ENCODE measurements at regions not wholly inside any gene's neighbourhood (a gene's known extent, or its start where the extent isn't known, plus 50 kb on each side); places are given as distances from the start of the nearest gene placed in this dataset.

GRCh38 chr20:22226849-22227700 is 357.3 kb downstream of the FOXA2 start:
- ChIA-PET POLR2A (ENCODE audit: partially characterized antibody) (no interaction called here), CTCF (ENCODE audit: partially characterized antibody) (interaction anchor here (0.7 to 1.9 kb wide), 4 partner anchors 14 to 507 kb away, joined by 3 to 6 read pairs (median 4); no protein-coding TSS in a partner anchor)
- no peak overlapping the region for H2BK20ac ChIP-seq (ENCODE audit: low read length)
- no peak overlapping the region for H3K14ac ChIP-seq (ENCODE audit: insufficient read length)
- no peak overlapping the region for H4K91ac ChIP-seq (replicated peaks; ENCODE audit: insufficient read length, low read length)
- no peaks in the 10 kb centered on the region for H3K9me3 ChIP-seq (ENCODE audit: insufficient read depth in 2 of 2, low read depth in 1 of 2, low read length in 1 of 2)
- no peak overlapping the region for H3K4me2 ChIP-seq (ENCODE audit: insufficient read depth in 1 of 2, low read depth in 2 of 2, low read length in 2 of 2)
- no peak overlapping the region for H3K9ac ChIP-seq (replicated peaks in 1 of 4; ENCODE audit: extremely low read depth in 1 of 4, low read depth in 3 of 4, low read length in 3 of 4)
- 95% methylated on average over 7 of the region's 7 CpGs; no CpG with 5 or more reads in 1 of the 2 experiments for WGBS, 2 experiments (ENCODE audit: extremely low coverage in 1 of 2, insufficient coverage in 1 of 2, insufficient read length in 1 of 2, insufficient replicate concordance in 2 of 2, low coverage in 1 of 2, low lambda C conversion rate in 2 of 2, missing lambda C conversion rate in 1 of 2)
- no peak overlapping the region for H3K56ac ChIP-seq (replicated peaks; ENCODE audit: insufficient read length, low read depth, low read length)
- no peak overlapping the region for H2BK12ac ChIP-seq (ENCODE audit: low read depth, low read length)
- H4K5ac ChIP-seq (ENCODE audit: insufficient read length, low read depth, low read length): no peak overlapping the region
- no peak overlapping the region for H4K8ac ChIP-seq (ENCODE audit: extremely low read depth, insufficient read depth, low read length)
- no peak for DNase-seq (ENCODE audit: low read depth in 1 of 2, low spot score in 2 of 2)
- no peak overlapping the region for H3K23ac ChIP-seq (ENCODE audit: insufficient read length)
- no peaks in the 10 kb centered on the region for H3K79me1 ChIP-seq (ENCODE audit: low read depth, low read length)
- H4K20me1 ChIP-seq (replicated peaks in 1 of 2; ENCODE audit: control insufficient read depth in 1 of 2, insufficient read depth in 2 of 2, low read length in 2 of 2): no peaks in the 10 kb centered on the region
- H3K27ac ChIP-seq (ENCODE audit: low read depth, low read length): no peak overlapping the region
- H2BK15ac ChIP-seq (ENCODE audit: low read length): no peak overlapping the region
- no peak overlapping the region for H2BK5ac ChIP-seq (ENCODE audit: low read depth, low read length)
- no peak for FAIRE-seq
- H3K23me2 ChIP-seq (ENCODE audit: low read depth, low read length): no peaks in the 10 kb centered on the region
- H3K4me3 ChIP-seq (ENCODE audit: extremely low read depth in 1 of 4, insufficient read depth in 2 of 4, low read depth in 3 of 4, low read length in 4 of 4): no peak overlapping the region
- no peaks in the 10 kb centered on the region for H3K27me3 ChIP-seq (replicated peaks in 1 of 4; ENCODE audit: control insufficient read depth in 3 of 4, extremely low read depth in 1 of 4, insufficient read depth in 3 of 4, low read length in 3 of 4)
- TF ChIP-seq RNF2 (IDR thresholded peaks at IDR 0.05; ENCODE audit: borderline replicate concordance, low read depth, low read length, missing control alignments, poor library complexity, severe bottlenecking): no peak
- TF ChIP-seq BRCA1 (IDR thresholded peaks at IDR 0.05; ENCODE audit: low read depth, low read length): no peak
- TF ChIP-seq SRF (IDR thresholded peaks at IDR 0.05; ENCODE audit: low read depth, low read length): no peak
- TF ChIP-seq BACH1 (IDR thresholded peaks at IDR 0.05; ENCODE audit: low read length): no peak
- no peak for TF ChIP-seq USF2 (IDR thresholded peaks at IDR 0.05; ENCODE audit: low read length)
- TF ChIP-seq SIN3A (conservative IDR thresholded peaks at IDR 0.05 in 1 of 2, IDR thresholded peaks at IDR 0.05 in 1 of 2; ENCODE audit: low read depth in 1 of 2, low read length in 2 of 2): no peak
- no peak for TF ChIP-seq TAF7 (optimal IDR thresholded peaks at IDR 0.05; ENCODE audit: borderline replicate concordance, low read depth, low read length)
- TF ChIP-seq SIX5 (IDR thresholded peaks at IDR 0.05; ENCODE audit: low read depth, low read length): no peak
- TF ChIP-seq CREB1 (IDR thresholded peaks at IDR 0.05): no peak
- TF ChIP-seq POLR2A (IDR thresholded peaks at IDR 0.05; ENCODE audit: control extremely low read depth in 1 of 2, low read depth in 2 of 2, low read length in 2 of 2): no peak
- no peak for TF ChIP-seq MAFK (IDR thresholded peaks at IDR 0.05; ENCODE audit: low read depth, low read length)
- no peak for TF ChIP-seq TCF12 (IDR thresholded peaks at IDR 0.05; ENCODE audit: low read depth, low read length)
- H3K4me1 ChIP-seq (replicated peaks in 1 of 4; ENCODE audit: control insufficient read depth in 3 of 4, insufficient read depth in 4 of 4, low read length in 3 of 4): peaks cover 0 to 3% (median 1%) of the 10 kb centered on the region in 4 experiments; a peak in 5 of 7 replicates
- no peak overlapping the region for H3K18ac ChIP-seq (ENCODE audit: extremely low read depth, low read length)
- H2AK5ac ChIP-seq (ENCODE audit: low read depth, low read length): no peak overlapping the region
- no peaks in the 10 kb centered on the region for H3K36me3 ChIP-seq (ENCODE audit: control insufficient read depth in 2 of 4, insufficient read depth in 4 of 4, low read length in 3 of 4)
- no peak overlapping the region for H2BK120ac ChIP-seq (replicated peaks; ENCODE audit: low read depth, low read length)
- no peak overlapping the region for H2AFZ ChIP-seq (ENCODE audit: low read length)
- no peaks in the 10 kb centered on the region for H3K79me2 ChIP-seq (ENCODE audit: control insufficient read depth in 1 of 2, insufficient read depth in 2 of 2, low read length in 2 of 2)
- H3K4ac ChIP-seq (replicated peaks; ENCODE audit: insufficient read length, low read depth, low read length): no peak overlapping the region

All from H1 (cell line).